Kidney (tissue), 13 donors: ENCODE measurements at regions not wholly inside any gene's neighbourhood (a gene's known extent, or its start where the extent isn't known, plus 50 kb on each side); places are given as distances from the start of the nearest gene placed in this dataset.

Experiments
- DNase-seq, 5 donors: peaks; one replicate each; pipeline ENCODE4 v3.0.0-alpha.2; 2013 to 2020
- FAIRE-seq: peaks from 2 replicates; lab custom pipeline; 2012; peaks lifted over from hg19 to GRCh38; lab: Jason Lieb, UNC
- H3K27ac ChIP-seq, 2 donors: one replicate each; pipeline ENCODE4 v1.7.0; 2013; ENCODE audit warnings: low read depth in 2 of 2, low read length in 2 of 2, inconsistent platforms in 1 of 2
- H3K27me3 ChIP-seq: one replicate; pipeline ENCODE4 v1.7.1; 2013; ENCODE audit warnings: low read length, inconsistent platforms; ENCODE audit not compliant: control insufficient read depth, insufficient read depth
- H3K36me3 ChIP-seq, 3 donors: one replicate each; pipeline versions ENCODE4 v1.7.0 to v1.7.1; 2013; ENCODE audit warnings: low read length in 3 of 3, control low read depth in 1 of 3, inconsistent platforms in 1 of 3; ENCODE audit not compliant: insufficient read depth in 3 of 3, control insufficient read depth in 2 of 3
- H3K4me1 ChIP-seq, 3 donors: one replicate each; pipeline versions ENCODE4 v1.7.0 to v1.7.1; 2013; ENCODE audit warnings: low read length in 3 of 3, inconsistent platforms in 1 of 3, low read depth in 1 of 3; ENCODE audit not compliant: control insufficient read depth in 2 of 3, insufficient read depth in 2 of 3
- H3K4me3 ChIP-seq, 3 donors: one replicate each; pipeline versions ENCODE4 v1.7.0 to v1.8.1; 2013; ENCODE audit warnings: low read length in 3 of 3, control low read depth in 1 of 3, inconsistent platforms in 1 of 3
- H3K9ac ChIP-seq, 3 donors: one replicate each; pipeline versions ENCODE4 v1.7.0 to v1.7.1; 2013; ENCODE audit warnings: low read length in 3 of 3, control low read depth in 1 of 3, inconsistent platforms in 1 of 3
- H3K9me3 ChIP-seq, 3 donors: one replicate each; pipeline versions ENCODE4 v1.7.0 to v1.7.1; 2013; ENCODE audit warnings: low read length in 3 of 3, control low read depth in 1 of 3, inconsistent platforms in 1 of 3; ENCODE audit not compliant: control insufficient read depth in 2 of 3, insufficient read depth in 1 of 3
- CTCF ChIP-seq: IDR thresholded peaks from 3 replicates; pipeline ENCODE4 v1.5.1; 2012; ENCODE audit warnings: mild to moderate bottlenecking, moderate library complexity, borderline replicate concordance; ENCODE audit not compliant: insufficient read depth; ENCODE audit errors: extremely low read depth
- intact Hi-C: fragments of 100-400 bp; cut with DNase I; formaldehyde crosslinking; loops from one replicate; pipeline ENCODE4 v1.11.1; 2022
- donor health status: control.
- donor health status: control.
- donor health status: control.
- donor health status: control.
- donor health status: control.
- donor health status: DM: yes; HTN: yes; CAD: no.
- donor health status: Normal renal cell carcinoma (clear cell type).

DNA sequence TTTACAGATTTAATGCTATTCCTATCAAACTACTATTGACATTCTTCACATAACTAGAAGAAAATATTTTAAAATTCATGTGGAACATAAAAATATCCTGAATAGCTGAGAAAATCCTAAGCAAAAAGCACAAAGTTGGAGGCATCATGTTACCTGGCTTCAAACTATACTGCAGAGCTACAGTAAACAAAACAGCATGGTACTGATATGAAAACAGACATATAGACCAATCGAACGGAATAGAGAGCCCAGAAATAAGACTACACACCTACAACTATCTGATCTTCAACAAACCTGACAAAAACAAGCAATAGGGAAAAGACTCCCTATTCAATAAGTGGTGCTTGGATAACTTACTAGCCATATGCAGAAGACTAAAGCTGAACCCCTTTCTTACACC, 273.4 kb upstream of the GRIA3 start:
- no peaks in the 10 kb centered on the region for H3K36me3 ChIP-seq
- H3K27ac ChIP-seq = no peak overlapping the region
- no peak for FAIRE-seq
- TF ChIP-seq CTCF = no peak
- H3K4me3 ChIP-seq = no peak overlapping the region
- no peak overlapping the region for H3K9ac ChIP-seq
- no peaks in the 10 kb centered on the region for H3K27me3 ChIP-seq
- no peak for DNase-seq
- intact Hi-C loops = no loop called here
- H3K9me3 ChIP-seq = no peaks in the 10 kb centered on the region
- H3K4me1 ChIP-seq = no peaks in the 10 kb centered on the region

DNA sequence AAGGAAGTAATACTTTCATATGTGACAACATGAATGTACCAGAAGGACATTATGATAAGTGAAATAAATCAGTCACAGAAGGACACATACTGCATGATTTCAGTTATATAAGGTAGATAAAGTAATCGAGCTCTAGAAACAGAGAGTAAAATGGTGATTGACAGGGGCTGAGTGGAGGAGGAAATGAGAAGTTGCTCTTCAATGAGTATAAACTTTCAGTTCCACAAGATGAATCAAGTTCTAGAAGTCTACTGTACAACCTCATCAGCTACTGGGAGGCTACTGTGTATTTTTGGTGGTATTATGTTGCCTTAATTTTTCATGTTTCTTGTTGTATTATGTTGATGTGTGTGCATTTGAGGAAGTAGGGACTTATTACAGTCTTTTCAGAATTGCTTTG, 270.9 kb upstream of the GRIA3 start:
- FAIRE-seq (no peak), DNase-seq (no peak)
- H3K9ac ChIP-seq = no peak overlapping the region
- no peaks in the 10 kb centered on the region for H3K9me3 ChIP-seq
- TF ChIP-seq CTCF = no peak
- H3K27me3 ChIP-seq = no peaks in the 10 kb centered on the region
- H3K27ac ChIP-seq = no peak overlapping the region
- intact Hi-C loops = no loop called here
- H3K36me3 ChIP-seq = no peaks in the 10 kb centered on the region
- no peak overlapping the region for H3K4me3 ChIP-seq
- no peaks in the 10 kb centered on the region for H3K4me1 ChIP-seq

GRCh38 chrX:122913764-122914163, 270.3 kb upstream of the GRIA3 start:
- H3K27ac ChIP-seq = no peak overlapping the region
- no peak overlapping the region for H3K4me3 ChIP-seq
- intact Hi-C loops = no loop called here
- TF ChIP-seq CTCF = no peak
- H3K9ac ChIP-seq = no peak overlapping the region
- no peaks in the 10 kb centered on the region for H3K9me3 ChIP-seq
- FAIRE-seq (no peak), DNase-seq (no peak)
- no peaks in the 10 kb centered on the region for H3K36me3 ChIP-seq
- no peaks in the 10 kb centered on the region for H3K27me3 ChIP-seq
- H3K4me1 ChIP-seq = no peaks in the 10 kb centered on the region

- intact Hi-C loops = no loop called here
- no peaks in the 10 kb centered on the region for H3K9me3 ChIP-seq
- no peak overlapping the region for H3K4me3 ChIP-seq
- no peaks in the 10 kb centered on the region for H3K27me3 ChIP-seq
- no peaks in the 10 kb centered on the region for H3K4me1 ChIP-seq
- DNase-seq (peak in 1 of 5 donors; percentile 48), FAIRE-seq (no peak)
- TF ChIP-seq CTCF = no peak
- H3K27ac ChIP-seq = no peak overlapping the region
- H3K9ac ChIP-seq = no peak overlapping the region
- no peaks in the 10 kb centered on the region for H3K36me3 ChIP-seq
These were observed 269.8 kb upstream of the GRIA3 start for GRCh38 chrX:122914256-122914655.
